ENCODE measurements at regions not wholly inside any gene's neighbourhood (a gene's known extent, or its start where the extent isn't known, plus 50 kb on each side); places are given as distances from the start of the nearest gene placed in this dataset.

GRCh38 chr2:56952871-56953270, 769.1 kb downstream of the CCDC85A start:
- no peaks in the 10 kb centered on the region for H3K36me3 ChIP-seq (ENCODE audit: control insufficient read depth in 2 of 2, extremely low read depth in 1 of 2, insufficient read depth in 2 of 2, low read length in 2 of 2)
- no peak overlapping the region for H3K4me2 ChIP-seq (ENCODE audit: insufficient read depth, low read length)
- no peak overlapping the region for H3K4me3 ChIP-seq (replicated peaks in 1 of 3; ENCODE audit: insufficient read depth in 1 of 3, low read depth in 1 of 3, low read length in 3 of 3)
- no peak overlapping the region for H3K27ac ChIP-seq (ENCODE audit: insufficient read depth, low read depth, low read length)
- no peaks in the 10 kb centered on the region for H3K4me1 ChIP-seq (ENCODE audit: control insufficient read depth, extremely low read depth, insufficient read depth, low read length)
- peaks cover 2% of the 10 kb centered on the region for H3K9me3 ChIP-seq (replicated peaks; ENCODE audit: control insufficient read depth, insufficient read depth, low read length)
- ChIA-PET POLR2A (no interaction called here), CTCF (no interaction called here)
- DNase-seq (ENCODE audit: low read depth, low spot score) (no peak), FAIRE-seq (no peak)
- no peak for TF ChIP-seq MYC (IDR thresholded peaks at IDR 0.05; ENCODE audit: low read depth, low read length)
- no peak for TF ChIP-seq GATA2 (IDR thresholded peaks at IDR 0.05; ENCODE audit: insufficient read depth, insufficient read length, low read depth, low read length)
- TF ChIP-seq CTCF (IDR thresholded peaks at IDR 0.05; ENCODE audit: extremely low read depth in 1 of 2, insufficient read depth in 1 of 2, low read depth in 1 of 2, low read length in 2 of 2), result no peak
- no peak for TF ChIP-seq EZH2 (IDR thresholded peaks at IDR 0.05; ENCODE audit: borderline replicate concordance, low read depth, low read length, severe bottlenecking)
- TF ChIP-seq POLR2AphosphoS5 (IDR thresholded peaks at IDR 0.05; ENCODE audit: insufficient read depth, low read depth, low read length), result no peak
- TF ChIP-seq MAX (IDR thresholded peaks at IDR 0.05; ENCODE audit: insufficient read depth, insufficient read length), result no peak
- no peak for TF ChIP-seq POLR2A (IDR thresholded peaks at IDR 0.05; ENCODE audit: low read depth, low read length)
- no peak for TF ChIP-seq JUN (IDR thresholded peaks at IDR 0.05; ENCODE audit: borderline replicate concordance, insufficient read depth, insufficient read length, low read depth)
- TF ChIP-seq FOS (IDR thresholded peaks at IDR 0.05; ENCODE audit: borderline replicate concordance, insufficient read depth, low read length), result no peak
- H3K79me2 ChIP-seq (ENCODE audit: control insufficient read depth, insufficient read depth, low read length), result no peaks in the 10 kb centered on the region
- intact Hi-C loops (cut with micrococcal nuclease) (no loop called here), dilution Hi-C loops (cut with MboI; ENCODE audit: extremely low pct_ligation_motif_present, low sequenced_read_pairs) (no loop called here)
- no peaks in the 10 kb centered on the region for H3K9me1 ChIP-seq (replicated peaks; ENCODE audit: control insufficient read depth, extremely low read depth, insufficient read depth, low read length)
- H2AFZ ChIP-seq (ENCODE audit: low read depth, low read length), result no peak overlapping the region
- no peaks in the 10 kb centered on the region for H3K27me3 ChIP-seq (ENCODE audit: control insufficient read depth in 2 of 2, insufficient read depth in 2 of 2, low read length in 2 of 2)
- BruUV-seq (replicated peaks), result no TSS peak
- H4K20me1 ChIP-seq (replicated peaks; ENCODE audit: control insufficient read depth, extremely low read depth, insufficient read depth, low read length), result no peaks in the 10 kb centered on the region
- no peak overlapping the region for H3K9ac ChIP-seq (replicated peaks; ENCODE audit: extremely low read depth, insufficient read depth, low read length)

Measured in endothelial cell of umbilical vein (primary cell).